Transverse colon (tissue), 4 donors: ENCODE measurements at regions not wholly inside any gene's neighbourhood (a gene's known extent, or its start where the extent isn't known, plus 50 kb on each side); places are given as distances from the start of the nearest gene placed in this dataset.

Source experiments
- DNase-seq: peaks from one replicate; pipeline ENCODE4 v3.0.0-alpha.2; 2019
- H3K27ac ChIP-seq, 4 donors: fragments of 200-600 bp; sonication (generic); 2 replicates each; pipeline ENCODE4 v1.5.1; 2016 to 2018; ENCODE audit warnings: inconsistent platforms in 4 of 4
- H3K27me3 ChIP-seq: fragments of 200-600 bp; sonication (generic); 2 replicates; pipeline ENCODE4 v1.5.1; 2017; ENCODE audit warnings: inconsistent platforms
- H3K36me3 ChIP-seq, 4 donors: fragments of 200-600 bp; sonication (generic); 2 replicates each; pipeline ENCODE4 v1.5.1; 2017 to 2019; ENCODE audit warnings: inconsistent platforms in 4 of 4
- H3K4me1 ChIP-seq, 4 donors: fragments of 200-600 bp; sonication (generic); 2 replicates each; pipeline ENCODE4 v1.5.1; 2017 to 2020; ENCODE audit warnings: inconsistent platforms in 4 of 4
- H3K4me3 ChIP-seq, 4 donors: fragments of 200-600 bp; sonication (generic); 1 replicate in 1 of 4; 2 replicates in 3 of 4; pipeline versions ENCODE4 v1.5.1 to v1.6.1; 2017 to 2019; ENCODE audit warnings: inconsistent platforms in 4 of 4
- H3K9me3 ChIP-seq, 2 donors: fragments of 200-600 bp; sonication (generic); 2 replicates each; pipeline ENCODE4 v1.5.1; 2017 to 2019; ENCODE audit warnings: inconsistent platforms in 2 of 2
- EP300 ChIP-seq: sonication (generic); formaldehyde crosslinking; IDR thresholded peaks from one replicate; pipeline ENCODE4 v1.6.1; 2017; ENCODE audit warnings: antibody characterized with exemption, low read depth
- POLR2A ChIP-seq: fragments of 450-650 bp; IDR thresholded peaks from one replicate; pipeline ENCODE4 v1.6.1; 2016; ENCODE audit warnings: antibody characterized with exemption, mild to moderate bottlenecking, moderate library complexity
- POLR2AphosphoS5 ChIP-seq, 3 donors: sonication (generic); formaldehyde crosslinking; IDR thresholded peaks; one replicate each; pipeline ENCODE4 v1.6.1; 2016; ENCODE audit warnings: antibody characterized with exemption in 3 of 3
- WGBS, 2 donors: methylation state at CpG; one replicate each; pipeline ENCODE4 v1.1.5; 2018; ENCODE audit warnings: low coverage in 1 of 2; 5-methylcytosine and 5-hydroxymethylcytosine counted together
- in situ Hi-C, 4 donors: fragments of 200-750 bp; cut with MboI; loops; one replicate each; pipeline versions ENCODE4 v1.15.0 to v1.15.1; 2017; ENCODE audit warnings: low sequenced_read_pairs in 3 of 4, low pct_ligation_motif_present in 1 of 4, low pct_unique_long_range_greater_than_20kb in 1 of 4
- intact Hi-C: fragments of 100-400 bp; cut with DNase I; formaldehyde crosslinking; loops from one replicate; pipeline ENCODE4 v1.15.1; 2023; ENCODE audit warnings: low total_unique reads
- TF ChIP-seq, protein P1 (sequence below), 5 experiments: fragments of 200-600 bp in 3 of 5; fragments of 450-650 bp in 2 of 5; sonication (generic) in 3 of 5; IDR thresholded peaks; 1 replicate in 2 of 5; 2 replicates in 3 of 5; pipeline ENCODE4 v1.5.1; 2016 to 2017; ENCODE audit warnings: antibody characterized with exemption in 5 of 5, inconsistent platforms in 3 of 5, mild to moderate bottlenecking in 2 of 5, moderate library complexity in 1 of 5

GRCh38 chr2:82391386-82391785 is 2067.7 kb downstream of the SUCLG1 start:
- Histone ChIP-seq H3K4me1 (no peaks in the 10 kb centered on the region), H3K4me3 (no peak overlapping the region), H3K9me3 (no peaks in the 10 kb centered on the region), H3K27me3 (no peaks in the 10 kb centered on the region), H3K36me3 (no peaks in the 10 kb centered on the region), H3K27ac (no peak overlapping the region)
- no peak for DNase-seq
- no peak for TF ChIP-seq POLR2A
- TF ChIP-seq, protein P1, sequence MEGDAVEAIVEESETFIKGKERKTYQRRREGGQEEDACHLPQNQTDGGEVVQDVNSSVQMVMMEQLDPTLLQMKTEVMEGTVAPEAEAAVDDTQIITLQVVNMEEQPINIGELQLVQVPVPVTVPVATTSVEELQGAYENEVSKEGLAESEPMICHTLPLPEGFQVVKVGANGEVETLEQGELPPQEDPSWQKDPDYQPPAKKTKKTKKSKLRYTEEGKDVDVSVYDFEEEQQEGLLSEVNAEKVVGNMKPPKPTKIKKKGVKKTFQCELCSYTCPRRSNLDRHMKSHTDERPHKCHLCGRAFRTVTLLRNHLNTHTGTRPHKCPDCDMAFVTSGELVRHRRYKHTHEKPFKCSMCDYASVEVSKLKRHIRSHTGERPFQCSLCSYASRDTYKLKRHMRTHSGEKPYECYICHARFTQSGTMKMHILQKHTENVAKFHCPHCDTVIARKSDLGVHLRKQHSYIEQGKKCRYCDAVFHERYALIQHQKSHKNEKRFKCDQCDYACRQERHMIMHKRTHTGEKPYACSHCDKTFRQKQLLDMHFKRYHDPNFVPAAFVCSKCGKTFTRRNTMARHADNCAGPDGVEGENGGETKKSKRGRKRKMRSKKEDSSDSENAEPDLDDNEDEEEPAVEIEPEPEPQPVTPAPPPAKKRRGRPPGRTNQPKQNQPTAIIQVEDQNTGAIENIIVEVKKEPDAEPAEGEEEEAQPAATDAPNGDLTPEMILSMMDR (IDR thresholded peaks at IDR 0.05) = no peak
- no peak for TF ChIP-seq EP300
- TF ChIP-seq POLR2AphosphoS5 (IDR thresholded peaks at IDR 0.05) = no peak
- intact Hi-C loops (no loop called here), in situ Hi-C loops (no loop called here)
- 80 to 91% methylated on average over 9 of the region's 9 CpGs for WGBS, 2 donors

GRCh38 chr2:82355622-82356021 is 2051.1 kb upstream of the LRRTM1 start:
- intact Hi-C loops = no loop called here

DNA sequence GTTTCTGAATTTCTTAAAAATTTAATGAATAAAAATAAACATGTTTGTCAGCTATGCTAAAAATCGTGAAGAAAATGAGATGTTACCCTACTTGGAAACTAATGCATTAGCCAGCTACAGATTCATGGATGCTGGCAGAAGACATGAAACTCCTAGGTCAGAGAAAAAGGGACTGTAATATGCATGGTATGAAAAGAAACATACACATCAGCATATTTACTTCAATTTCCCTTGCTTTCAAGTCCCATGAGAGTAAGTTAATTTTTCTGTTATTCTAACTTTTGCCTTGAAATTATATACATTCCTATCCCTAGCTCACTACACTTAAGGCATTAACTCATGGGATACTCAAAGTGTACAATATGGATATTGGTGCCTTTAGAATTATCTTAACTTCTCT is 2041.4 kb upstream of the LRRTM1 start:
- DNase-seq = no peak
- Histone ChIP-seq H3K27me3 (no peaks in the 10 kb centered on the region), H3K36me3 (no peaks in the 10 kb centered on the region), H3K9me3 (no peaks in the 10 kb centered on the region), H3K4me1 (no peaks in the 10 kb centered on the region), H3K27ac (no peak overlapping the region), H3K4me3 (no peak overlapping the region)
- 69 to 80% methylated on average over 1 of the region's 1 CpG for WGBS, 2 donors
- TF ChIP-seq, protein P1 (IDR thresholded peaks at IDR 0.05) = no peak
- no peak for TF ChIP-seq POLR2A
- TF ChIP-seq EP300 = no peak
- no peak for TF ChIP-seq POLR2AphosphoS5 (IDR thresholded peaks at IDR 0.05)
- in situ Hi-C loops = no loop called here
- intact Hi-C loops = no loop called here

More at GRCh38 chr2:82355622-82356021, 2051.1 kb upstream of the LRRTM1 start:
- peaks cover 0 to 6% of the 10 kb centered on the region in 2 donors for H3K9me3 ChIP-seq
- H3K27me3 ChIP-seq = no peaks in the 10 kb centered on the region
- H3K27ac ChIP-seq = no peak overlapping the region
- no peaks in the 10 kb centered on the region for H3K4me1 ChIP-seq
- in situ Hi-C loops = no loop called here
- DNase-seq = no peak
- no peak overlapping the region for H3K4me3 ChIP-seq
- no peak for TF ChIP-seq EP300
- TF ChIP-seq POLR2A = no peak
- TF ChIP-seq, protein P1 (IDR thresholded peaks at IDR 0.05) = no peak
- TF ChIP-seq POLR2AphosphoS5 (IDR thresholded peaks at IDR 0.05) = no peak
- no peaks in the 10 kb centered on the region for H3K36me3 ChIP-seq

DNA sequence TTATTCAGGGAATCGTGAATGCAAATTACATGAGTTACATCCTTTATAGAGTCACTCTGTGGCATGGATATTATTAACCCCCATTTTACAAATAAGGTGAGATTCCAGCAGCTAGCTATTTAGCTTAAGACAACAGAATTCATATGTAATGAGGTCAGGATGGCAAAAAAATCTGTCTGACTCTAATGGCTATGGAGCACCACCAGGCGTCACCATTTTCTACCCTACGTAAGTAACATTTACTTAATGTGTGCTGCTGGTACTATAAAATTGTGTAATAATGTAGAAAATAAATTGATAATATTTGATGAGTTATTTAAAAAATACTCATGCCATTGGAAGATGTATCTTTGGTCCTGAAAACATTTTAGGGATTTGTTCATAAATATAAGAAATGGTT is 2040.1 kb upstream of the LRRTM1 start:
- DNase-seq = no peak
- in situ Hi-C loops (no loop called here), intact Hi-C loops (no loop called here)
- Histone ChIP-seq H3K36me3 (no peaks in the 10 kb centered on the region), H3K4me3 (no peak overlapping the region), H3K4me1 (no peaks in the 10 kb centered on the region), H3K9me3 (no peaks in the 10 kb centered on the region), H3K27ac (no peak overlapping the region), H3K27me3 (no peaks in the 10 kb centered on the region)
- TF ChIP-seq EP300 = no peak
- TF ChIP-seq, protein P1 (IDR thresholded peaks at IDR 0.05) = peak in 2 of 5 experiments; percentile 18 to 26
- no peak for TF ChIP-seq POLR2A
- 72 to 83% methylated on average over 3 of the region's 3 CpGs for WGBS, 2 donors
